ENCODE measurements at regions not wholly inside any gene's neighbourhood (a gene's known extent, or its start where the extent isn't known, plus 50 kb on each side); places are given as distances from the start of the nearest gene placed in this dataset.

DNA sequence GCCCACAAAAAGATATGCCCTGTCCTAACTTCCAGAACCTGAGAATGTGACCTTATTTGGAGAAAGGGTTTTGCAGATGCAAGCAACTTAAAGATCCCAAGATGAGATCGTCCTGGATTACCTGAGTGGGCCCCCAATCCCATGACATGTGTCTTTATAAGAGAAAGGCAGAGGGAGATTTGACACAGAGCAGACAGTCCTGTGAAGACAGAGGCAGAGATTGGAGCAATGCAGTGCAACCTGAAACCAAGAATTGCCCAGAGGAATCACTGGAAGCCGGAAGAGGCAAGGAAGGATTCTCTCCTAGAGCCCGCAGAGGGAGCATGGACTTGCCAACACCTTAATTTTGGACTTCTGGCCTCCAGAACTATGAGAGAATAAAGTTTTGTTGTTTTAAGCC, 171.5 kb downstream of the SMIM20 start:
- TF ChIP-seq, protein P1, sequence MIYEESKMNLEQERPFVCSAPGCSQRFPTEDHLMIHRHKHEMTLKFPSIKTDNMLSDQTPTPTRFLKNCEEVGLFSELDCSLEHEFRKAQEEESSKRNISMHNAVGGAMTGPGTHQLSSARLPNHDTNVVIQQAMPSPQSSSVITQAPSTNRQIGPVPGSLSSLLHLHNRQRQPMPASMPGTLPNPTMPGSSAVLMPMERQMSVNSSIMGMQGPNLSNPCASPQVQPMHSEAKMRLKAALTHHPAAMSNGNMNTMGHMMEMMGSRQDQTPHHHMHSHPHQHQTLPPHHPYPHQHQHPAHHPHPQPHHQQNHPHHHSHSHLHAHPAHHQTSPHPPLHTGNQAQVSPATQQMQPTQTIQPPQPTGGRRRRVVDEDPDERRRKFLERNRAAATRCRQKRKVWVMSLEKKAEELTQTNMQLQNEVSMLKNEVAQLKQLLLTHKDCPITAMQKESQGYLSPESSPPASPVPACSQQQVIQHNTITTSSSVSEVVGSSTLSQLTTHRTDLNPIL (CRISPR knock-in tag; IDR thresholded peaks at IDR 0.05; ENCODE audit: low read depth), result no peak
- TF ChIP-seq, protein P2, sequence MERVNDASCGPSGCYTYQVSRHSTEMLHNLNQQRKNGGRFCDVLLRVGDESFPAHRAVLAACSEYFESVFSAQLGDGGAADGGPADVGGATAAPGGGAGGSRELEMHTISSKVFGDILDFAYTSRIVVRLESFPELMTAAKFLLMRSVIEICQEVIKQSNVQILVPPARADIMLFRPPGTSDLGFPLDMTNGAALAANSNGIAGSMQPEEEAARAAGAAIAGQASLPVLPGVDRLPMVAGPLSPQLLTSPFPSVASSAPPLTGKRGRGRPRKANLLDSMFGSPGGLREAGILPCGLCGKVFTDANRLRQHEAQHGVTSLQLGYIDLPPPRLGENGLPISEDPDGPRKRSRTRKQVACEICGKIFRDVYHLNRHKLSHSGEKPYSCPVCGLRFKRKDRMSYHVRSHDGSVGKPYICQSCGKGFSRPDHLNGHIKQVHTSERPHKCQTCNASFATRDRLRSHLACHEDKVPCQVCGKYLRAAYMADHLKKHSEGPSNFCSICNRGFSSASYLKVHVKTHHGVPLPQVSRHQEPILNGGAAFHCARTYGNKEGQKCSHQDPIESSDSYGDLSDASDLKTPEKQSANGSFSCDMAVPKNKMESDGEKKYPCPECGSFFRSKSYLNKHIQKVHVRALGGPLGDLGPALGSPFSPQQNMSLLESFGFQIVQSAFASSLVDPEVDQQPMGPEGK (CRISPR knock-in tag; IDR thresholded peaks at IDR 0.05; ENCODE audit: borderline replicate concordance), result no peak
- no peak for TF ChIP-seq ZNF70 (CRISPR knock-in tag; IDR thresholded peaks at IDR 0.05)
- TF ChIP-seq PPARA (CRISPR knock-in tag; IDR thresholded peaks at IDR 0.05; ENCODE audit: borderline replicate concordance), result no peak
